Dermis blood vessel endothelial cell (primary cell): ENCODE measurements at regions not wholly inside any gene's neighbourhood (a gene's known extent, or its start where the extent isn't known, plus 50 kb on each side); places are given as distances from the start of the nearest gene placed in this dataset.
A peak's percentile ranks its signal among the peaks of the same experiment; 100 is the strongest.

Experiments used
- DNase-seq: peaks from one replicate; pipeline ENCODE4 v3.0.0; 2010

DNA sequence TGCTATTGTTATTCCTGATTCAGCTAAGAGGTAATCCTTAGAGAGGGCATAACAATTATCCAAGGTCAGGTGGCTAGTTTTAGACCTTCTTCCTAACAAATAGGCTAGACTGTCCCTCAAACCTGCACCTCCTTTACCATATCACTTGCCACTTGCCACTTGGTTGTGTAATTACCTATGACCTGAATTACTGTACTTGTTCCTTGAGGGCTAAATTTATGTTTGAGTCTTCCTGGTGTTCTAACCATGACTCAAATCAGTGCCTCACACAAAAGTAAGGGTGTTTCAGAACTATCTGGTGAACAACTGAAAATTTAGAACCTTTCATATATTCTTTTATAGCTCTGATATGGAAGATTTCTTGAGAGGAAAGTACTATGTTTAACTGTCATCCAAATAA lies 365.8 kb upstream of the SEMA6D start:
- DNase-seq: no peak

DNA sequence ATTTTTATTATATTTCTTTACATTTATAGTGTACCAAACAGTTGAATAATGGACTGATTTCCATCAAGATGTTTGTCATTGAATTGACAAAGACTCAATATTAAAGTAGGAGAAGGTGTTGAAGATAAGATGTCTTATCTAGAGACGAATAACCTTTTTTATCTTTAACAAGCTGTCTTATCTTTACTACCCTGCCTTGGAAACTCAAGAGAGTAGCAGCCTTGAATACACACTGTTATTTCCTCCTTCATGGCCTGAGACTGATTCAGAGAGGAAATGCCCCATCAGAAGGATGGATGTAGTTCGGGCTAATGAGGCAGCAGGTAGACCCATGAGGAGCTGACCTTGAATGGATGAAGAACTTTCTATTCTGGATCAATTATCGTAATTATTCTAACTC lies 365.1 kb upstream of the SEMA6D start:
- DNase-seq: no peak

DNA sequence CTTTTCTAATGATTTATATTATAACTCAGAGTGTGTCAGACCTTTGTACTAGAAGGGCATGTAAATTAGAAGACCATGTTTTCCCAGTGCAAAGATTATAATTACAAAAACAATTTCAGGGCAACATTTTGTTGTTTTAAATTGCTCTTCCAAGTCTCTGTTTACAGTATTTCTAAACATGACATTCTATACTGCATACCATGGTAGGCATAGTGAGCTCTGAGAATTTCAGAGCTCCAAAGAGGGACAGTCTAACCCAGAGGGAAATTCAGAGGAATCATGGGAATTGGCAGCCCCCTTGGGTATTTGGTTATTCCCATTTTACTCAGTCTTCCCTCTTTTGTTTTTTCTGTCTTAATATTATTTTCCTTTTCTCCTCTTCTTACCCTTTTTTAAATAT lies 361.5 kb upstream of the SEMA6D start:
- DNase-seq: no peak

DNA sequence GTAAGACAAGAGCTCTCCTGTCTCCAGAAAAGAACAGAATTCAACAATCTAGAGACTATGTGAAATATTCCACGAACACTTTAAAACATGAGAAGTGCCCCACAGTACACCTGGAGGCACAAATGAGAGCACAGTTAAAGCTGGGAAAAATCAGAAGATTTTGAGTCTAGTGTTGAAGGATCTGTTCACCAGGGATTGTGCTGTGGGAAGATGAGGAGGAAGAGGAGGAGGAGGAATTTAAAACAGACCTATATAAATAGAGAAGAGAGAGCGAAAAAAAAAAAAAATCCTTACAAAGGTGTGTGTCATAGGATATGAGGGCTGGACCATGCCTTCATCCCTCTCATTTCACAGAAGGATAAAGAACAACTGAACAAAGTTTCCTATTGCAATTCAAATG lies 361.0 kb upstream of the SEMA6D start:
- DNase-seq: no peak

DNA sequence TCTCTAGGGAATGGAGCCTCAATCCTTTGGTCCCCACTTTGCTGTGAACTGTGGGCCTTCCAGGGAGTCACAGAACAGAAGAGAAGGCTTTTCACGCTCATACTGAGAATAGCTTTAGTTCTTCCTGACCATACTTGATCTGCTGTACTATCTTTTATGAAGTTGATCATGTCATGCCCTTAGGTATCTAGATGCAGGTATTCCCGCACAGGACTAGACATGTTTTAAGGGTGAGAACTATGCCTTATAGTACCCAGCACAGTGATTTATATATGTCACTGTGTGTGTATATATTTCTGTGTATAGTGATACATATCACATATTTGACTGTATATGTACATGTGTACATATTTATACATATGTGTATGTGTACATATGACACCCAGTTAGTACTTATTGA lies 358.4 kb upstream of the SEMA6D start:
- DNase-seq: no peak

DNA sequence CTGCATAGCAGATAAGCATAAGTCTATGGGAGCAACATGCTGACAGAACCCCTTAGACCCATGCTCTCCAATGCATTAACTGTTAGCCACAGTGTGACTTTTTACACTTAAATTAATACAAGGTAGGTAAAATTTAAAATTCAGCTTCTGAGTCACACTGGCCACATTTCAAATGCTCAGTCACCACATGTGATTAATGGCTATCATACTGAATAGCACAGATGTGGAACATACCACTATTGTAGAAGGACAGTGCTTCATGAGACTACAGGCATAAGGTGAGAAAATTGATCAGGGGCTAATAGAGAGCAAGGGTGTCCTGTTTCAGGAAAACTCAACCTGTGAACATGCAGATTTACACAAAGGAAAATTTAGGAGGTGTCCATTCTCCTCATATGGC lies 357.0 kb upstream of the SEMA6D start:
- no peak for DNase-seq

DNA sequence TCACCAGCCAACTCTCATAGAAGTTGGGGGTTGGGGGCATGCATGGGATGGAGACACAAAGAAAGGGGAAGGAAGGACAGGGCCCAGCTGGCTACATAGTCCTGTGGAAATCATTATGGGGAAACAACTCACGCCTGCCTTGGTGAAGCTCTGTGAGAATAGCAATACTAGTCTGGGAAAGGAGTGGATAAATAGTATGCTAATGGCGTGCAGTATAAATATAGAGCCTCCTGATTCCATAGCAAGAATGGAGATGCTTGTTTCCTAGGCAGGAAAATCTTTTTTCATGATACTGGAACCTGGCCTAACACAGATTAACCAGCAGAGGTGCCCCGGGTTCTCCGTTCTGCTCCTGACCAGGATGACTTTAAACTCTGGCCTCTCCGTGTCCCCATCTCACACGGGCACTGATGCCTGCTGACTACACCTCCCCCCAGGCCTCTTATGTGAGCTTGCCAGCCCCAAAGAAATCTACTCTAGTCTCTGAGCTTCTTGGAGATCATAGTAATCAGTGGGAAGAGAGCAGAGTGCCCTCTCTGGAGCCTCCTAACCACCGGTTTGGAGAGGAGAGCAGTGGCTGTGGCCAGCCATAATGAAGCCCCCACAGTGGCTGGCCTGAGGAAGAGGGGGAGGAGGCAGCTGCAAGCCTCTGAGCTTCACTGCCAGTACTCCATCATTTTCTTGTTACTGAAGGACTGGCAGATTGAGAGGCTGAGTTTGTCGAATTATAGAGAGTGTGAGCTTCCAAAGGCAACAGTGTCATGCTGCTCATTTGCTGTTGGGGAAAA lies 355.0 kb upstream of the SEMA6D start:
- DNase-seq: no peak

DNA sequence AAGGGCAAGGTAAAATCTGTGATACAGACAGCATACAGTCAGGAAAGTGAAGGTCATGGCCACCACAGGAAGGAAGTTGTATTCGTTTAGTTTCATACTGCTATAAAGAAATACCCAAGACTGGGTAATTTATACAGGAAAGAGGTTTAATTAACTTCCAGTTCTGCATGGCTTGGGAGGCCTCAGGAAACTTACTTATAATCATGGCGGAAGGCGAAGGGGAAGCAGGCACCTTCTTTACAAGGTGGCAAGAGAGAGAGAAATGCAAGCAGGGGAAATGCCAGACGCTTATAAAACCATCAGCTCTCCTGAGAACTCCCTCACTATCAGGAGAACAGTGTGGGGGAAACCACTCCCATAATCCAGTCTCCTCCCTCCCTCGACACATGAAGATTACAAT lies 353.7 kb upstream of the SEMA6D start:
- peak; percentile 26 for DNase-seq

DNA sequence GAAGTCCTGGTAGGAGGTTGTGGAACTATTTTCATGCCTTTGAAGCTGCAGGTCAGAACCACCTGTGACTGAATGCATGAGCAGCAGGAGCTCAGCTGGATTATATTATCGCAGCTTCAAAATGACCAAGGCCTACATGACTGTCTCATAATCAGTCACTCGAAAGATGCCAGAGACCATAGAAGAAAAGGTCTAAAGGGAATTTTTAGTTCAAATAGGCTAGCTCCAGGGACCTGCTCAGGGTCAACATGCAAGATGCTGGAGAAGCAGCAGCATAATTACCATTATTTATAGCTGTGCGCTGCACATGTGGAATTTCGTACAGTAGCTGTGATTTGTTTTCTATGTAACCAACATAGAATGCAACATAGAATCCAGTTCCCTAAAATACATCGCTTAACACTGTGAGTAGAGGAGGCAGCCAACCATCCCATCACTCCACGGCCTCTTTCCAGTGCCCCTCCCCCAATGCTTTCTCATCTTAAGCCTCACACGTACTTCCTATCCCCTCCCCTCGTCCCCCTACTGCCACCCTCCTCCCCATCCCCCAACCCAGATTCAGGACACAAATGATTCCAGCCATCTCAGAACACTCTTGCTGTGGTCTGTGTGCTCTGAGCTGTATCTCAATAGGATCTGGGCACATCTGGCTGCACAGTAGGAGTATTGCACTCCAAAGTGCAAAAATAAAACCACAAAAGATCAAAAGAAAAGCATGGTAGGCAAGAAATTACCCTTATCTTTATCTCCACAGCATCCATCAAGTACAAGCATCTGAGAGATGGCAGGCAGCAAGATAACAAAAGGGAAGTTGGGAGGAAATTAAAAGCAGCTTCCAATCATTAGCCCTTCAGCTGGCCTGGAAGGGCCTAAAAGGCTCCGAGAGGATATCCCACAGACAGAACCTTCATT lies 352.8 kb upstream of the SEMA6D start:
- DNase-seq: no peak

DNA sequence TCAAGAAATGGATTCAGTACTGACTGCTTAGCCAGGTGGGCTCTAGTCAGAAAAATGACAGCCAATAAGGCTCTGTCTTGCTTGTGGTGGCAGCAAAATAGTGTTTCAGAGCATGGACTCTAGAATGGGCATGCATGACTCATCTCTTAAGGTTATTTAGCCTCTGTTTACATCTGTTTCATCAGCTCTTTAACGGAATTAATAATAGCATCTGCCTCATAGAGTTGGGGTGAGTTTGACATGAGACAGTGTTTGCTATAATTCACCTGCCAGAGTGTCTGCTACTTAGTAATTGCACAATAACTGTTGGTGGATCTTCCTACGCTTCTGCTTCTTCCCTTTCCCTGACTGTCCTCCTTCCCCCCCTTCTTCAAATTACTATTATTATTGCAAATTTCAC lies 350.4 kb upstream of the SEMA6D start:
- DNase-seq: no peak

DNA sequence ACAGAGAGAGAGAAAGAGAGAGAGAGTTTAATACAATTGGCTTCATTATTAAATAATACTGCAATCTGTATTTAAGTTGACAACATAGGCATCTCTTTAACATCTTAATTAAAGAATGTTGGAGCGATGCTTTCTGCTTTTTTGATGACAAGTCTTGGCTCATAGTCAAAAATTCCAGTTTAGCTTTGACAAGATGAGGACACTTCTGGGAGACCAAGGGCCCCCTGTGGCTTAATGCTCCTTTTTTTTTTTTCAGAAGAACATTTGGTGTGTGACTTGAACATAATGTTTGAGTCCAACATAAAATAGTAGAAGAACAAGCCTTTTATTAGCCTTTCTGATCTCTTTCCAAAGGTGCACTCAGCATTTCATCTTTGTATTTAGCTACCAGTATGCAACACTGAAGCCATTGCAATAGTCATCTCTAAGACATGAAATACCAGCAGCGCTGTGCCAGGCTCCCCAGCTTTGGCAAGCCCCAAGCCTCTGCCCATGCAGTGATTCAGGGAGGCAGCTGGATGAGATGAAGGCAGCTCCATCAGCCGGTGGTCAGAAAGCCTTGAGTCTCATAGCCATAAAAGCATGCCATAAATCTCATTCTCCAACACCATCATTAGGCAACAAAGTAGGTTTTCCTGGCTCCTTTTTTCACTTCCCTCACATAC lies 349.4 kb upstream of the SEMA6D start:
- no peak for DNase-seq

DNA sequence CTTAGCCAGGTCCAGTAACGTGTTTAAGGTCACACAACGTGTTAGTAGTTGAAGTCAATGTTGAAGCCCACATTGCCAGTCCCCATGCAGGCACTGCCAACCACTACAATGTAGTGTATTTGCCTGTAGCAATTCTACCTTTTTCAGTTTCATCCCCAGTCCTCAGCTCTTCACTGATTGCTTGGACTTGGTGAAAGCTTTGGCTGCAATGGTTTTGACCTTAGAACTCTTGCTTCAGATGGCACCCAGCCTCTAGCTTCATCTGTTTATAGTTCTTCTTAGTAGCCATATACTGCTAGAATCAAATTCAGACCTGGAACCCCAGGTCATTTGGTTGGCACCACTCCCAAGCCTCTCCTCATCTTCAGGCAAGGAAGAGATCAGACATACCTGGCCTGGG lies 345.4 kb upstream of the SEMA6D start:
- no peak for DNase-seq

DNA sequence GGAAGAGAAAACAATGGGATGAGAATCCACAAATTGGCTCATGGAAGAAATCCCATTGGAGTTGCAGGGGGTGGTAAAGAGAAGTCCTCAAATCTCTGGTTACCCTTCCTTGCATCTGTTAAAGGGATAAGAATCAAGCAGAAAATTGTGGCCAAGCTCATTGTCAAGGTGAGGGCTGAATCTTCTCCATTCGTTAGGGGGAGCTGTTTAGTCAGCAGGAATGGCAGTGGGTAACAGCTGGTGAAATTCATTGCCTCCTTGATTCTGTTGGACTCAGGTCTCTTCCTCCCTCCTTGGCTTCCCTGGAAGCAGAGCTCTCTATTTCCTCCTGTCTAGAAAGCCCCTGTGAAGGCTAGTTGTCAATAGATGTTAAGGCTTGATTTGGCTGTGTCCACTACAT lies 343.1 kb upstream of the SEMA6D start:
- peak; percentile 66 for DNase-seq

DNA sequence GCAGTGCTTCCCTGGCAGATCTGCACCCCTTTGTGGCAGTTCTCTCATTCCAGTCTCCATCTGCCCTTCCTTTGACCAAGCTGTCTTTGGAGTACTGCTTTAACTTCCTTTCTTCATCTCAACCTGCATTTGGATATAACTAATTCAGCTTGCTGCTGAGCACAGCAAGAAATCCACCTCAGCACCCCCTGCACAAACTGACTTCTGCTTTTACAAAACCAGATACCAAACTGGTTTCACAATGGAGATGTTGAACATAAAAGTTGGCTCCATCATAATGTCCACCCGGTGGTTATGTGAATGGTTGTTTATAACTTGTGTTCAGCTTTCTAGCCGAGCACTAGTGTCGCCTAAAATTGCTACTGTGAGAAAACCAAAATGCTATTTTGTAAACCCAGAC lies 341.1 kb upstream of the SEMA6D start:
- no peak for DNase-seq

DNA sequence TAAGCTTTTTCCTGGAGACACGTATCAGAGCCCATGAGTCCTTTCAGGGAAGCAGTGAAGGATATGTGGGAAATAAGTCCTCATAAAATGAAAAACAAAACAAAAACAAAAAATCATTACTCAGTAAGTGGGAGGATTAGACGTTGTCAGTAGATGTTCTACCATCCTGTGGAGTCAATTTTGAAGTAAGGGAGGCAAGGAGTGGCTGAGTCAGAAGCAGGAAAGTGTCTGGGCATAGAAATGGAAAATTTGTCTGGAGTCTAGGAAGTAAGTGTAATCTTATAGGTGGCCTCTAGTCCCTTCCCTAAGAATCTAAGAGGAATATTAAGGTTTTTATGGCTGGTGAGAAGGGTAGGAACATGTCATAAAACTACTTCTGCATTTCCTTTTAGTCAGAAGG lies 339.8 kb upstream of the SEMA6D start:
- peak; percentile 7 for DNase-seq

DNA sequence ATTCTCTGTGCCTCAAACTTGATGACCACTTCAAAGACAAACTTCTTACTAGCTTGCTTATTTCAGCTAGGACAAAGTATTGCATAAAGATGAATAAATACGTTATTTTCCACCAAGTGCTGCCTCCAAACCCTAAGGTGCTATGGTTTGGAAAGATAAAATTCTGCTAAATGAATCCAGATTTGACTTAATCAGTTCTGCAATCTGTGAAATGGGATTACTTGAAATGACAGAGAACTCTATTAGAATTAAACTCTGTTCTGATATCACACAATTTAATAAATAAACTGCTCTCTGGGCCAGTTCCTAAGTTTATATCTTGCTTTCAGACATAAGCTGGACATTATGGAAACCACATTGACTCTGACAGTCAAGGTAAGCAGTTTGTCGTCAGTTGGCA lies 338.8 kb upstream of the SEMA6D start:
- no peak for DNase-seq

DNA sequence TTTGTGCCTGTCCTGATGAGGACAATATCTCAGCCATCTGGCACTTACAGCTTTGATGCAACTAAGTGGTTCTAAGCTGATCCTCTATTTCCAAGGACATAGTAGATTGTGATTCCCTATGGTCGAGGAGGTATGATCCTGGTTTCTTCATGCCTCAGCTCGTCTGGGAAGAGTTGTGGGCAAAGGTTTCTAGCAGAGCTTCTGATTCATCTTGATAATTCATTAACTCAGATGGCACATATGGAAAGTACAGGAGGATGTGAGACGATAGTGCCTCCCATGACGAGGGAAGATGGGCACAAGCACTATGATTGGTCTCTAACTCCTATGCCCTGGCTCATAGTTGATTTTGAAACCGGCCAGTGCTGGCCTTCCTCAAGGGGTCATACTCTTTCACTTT lies 334.2 kb upstream of the SEMA6D start:
- no peak for DNase-seq

DNA sequence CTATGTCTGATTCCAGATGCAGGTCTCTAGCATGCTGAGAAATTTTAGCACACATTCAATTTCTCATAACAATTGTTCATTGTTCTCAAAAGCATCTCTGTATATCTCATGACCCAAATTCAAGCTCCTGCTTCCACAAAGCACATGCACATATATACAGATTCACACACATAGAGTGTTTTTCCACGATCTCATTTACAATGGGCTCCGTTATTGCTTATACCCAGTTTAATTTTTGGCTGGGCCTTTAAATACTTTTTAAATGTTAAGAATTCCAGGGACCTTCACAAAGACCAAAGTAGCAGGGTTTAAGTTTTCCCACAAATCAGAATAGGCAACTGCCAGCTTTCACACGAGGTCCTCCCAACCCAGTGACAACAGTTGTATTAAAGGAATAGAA lies 333.5 kb upstream of the SEMA6D start:
- DNase-seq: peak; percentile 4

DNA sequence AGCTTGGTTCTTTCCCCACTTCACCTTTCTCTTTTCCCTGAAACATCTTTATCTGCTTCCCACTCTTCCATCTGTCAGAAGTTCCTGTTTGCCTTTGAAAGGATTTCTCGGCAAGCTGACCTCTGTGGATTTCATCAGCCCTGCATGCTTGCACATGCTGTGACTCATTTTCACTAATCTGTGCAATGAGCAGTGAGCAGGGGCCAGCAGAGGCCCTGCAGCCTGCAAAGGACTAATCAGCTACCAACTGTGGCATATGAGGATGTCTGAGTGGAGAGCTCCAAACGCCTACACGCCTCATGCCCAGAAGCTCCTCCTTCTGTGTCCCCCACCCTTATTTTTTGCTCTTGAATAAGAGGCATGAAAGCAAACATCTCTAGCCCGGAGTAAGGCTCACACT lies 333.0 kb upstream of the SEMA6D start:
- peak; percentile 80 for DNase-seq

DNA sequence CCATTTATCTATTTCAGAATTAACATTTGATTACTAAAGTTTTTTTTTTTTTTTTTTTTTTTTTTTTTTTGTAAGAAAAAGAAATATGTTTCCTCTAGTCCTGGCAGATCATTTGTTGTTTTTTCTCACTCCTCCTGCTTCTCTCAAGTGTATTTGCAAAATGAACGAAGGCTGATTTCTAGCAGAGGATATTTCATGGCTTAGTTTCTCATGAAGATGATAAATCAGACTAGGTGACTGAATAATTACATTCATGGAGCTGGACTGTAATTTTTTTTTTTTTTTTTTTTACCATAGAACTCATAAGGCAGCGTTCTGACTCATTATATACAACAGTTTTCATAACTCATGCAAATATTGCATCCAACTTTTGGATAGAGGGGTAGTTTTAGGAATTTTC lies 332.5 kb upstream of the SEMA6D start:
- DNase-seq: no peak

DNA sequence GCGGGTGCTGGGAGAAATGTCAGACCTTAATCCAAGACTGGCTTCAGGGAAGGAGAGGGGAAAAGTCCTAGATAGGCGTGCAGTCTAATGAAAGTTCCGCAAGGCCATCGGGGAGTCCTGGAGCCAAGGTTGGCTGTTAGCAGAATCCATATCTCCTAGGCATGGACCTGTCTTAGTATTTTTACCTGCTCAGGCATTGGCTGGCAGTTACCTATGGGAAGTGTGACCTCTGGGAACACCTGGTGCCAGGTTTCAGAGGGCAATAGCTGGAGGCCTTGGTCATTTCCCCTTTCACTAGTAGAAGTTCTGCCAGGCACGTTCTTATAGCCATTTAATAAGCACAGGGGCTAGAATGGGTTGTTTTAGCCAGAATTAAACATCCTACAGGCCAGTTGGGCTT lies 330.8 kb upstream of the SEMA6D start:
- no peak for DNase-seq

DNA sequence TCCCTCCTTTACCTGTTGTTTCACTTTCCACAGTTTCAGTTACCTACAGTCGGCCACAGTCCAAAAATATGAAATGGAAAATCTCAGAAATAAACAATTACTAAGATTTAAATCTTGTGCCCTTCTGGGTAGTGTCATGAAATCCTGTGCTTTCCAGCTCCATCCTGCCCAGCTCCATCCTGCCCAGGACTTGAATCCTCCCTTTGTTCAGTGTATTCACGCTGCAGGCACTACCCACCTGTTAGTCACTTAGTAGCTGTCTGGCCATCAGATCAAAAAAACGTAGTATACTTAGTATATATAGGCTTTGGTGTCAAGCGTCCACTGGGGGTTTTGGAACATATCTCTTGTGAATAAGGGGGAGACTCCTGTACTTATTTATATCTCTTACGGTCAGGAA lies 329.0 kb upstream of the SEMA6D start:
- DNase-seq: no peak

DNA sequence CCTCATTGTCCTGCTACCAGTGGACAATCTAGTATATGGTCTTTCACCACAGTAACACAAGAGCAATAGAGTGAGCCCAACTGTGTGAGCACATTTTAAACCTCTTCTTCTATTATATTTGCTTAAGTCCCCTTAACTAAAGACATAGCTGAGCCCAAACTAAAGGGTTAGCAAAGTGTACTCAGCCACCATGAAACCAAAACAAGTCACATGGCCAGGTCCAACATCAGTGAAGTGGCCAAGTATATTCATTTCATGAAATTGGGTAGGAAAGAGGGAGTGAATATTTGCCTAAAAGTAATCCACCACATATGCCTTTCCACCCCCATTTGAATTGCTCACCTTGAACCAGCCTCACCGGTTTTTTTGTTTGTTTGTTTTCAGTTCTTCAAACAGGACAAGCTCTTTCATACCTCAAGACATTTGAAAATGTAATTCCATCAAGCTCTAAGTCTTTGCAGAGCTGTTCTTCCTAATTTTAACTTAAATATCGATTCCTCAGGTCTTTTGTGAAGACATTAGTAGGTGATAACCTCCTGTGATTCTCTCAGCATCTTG lies 327.0 kb upstream of the SEMA6D start:
- DNase-seq: no peak
